ENCODE measurements at regions not wholly inside any gene's neighbourhood (a gene's known extent, or its start where the extent isn't known, plus 50 kb on each side); places are given as distances from the start of the nearest gene placed in this dataset.

- ATAC-seq (no peak), DNase-seq (no peak)
- Histone ChIP-seq H3K4me1 (no peaks in the 10 kb centered on the region), H3K27ac (no peak overlapping the region), H3K27me3 (no peaks in the 10 kb centered on the region), H3K4me3 (no peak overlapping the region), H3K36me3 (no peaks in the 10 kb centered on the region), H3K9me3 (no peaks in the 10 kb centered on the region)
- 78 to 86% (median 81%) methylated on average over 3 of the region's 3 CpGs for WGBS, 4 donors
- no peak for TF ChIP-seq POLR2A (IDR thresholded peaks at IDR 0.05)
- intact Hi-C loops (cut with DNase I): no loop called here
Observed at GRCh38 chr11:92489826-92490399, 265.3 kb downstream of the FAT3 start.

GRCh38 chr11:92492372-92492771, 267.8 kb downstream of the FAT3 start:
- intact Hi-C loops (cut with DNase I): no loop called here
- Histone ChIP-seq H3K27ac (no peak overlapping the region), H3K36me3 (no peaks in the 10 kb centered on the region), H3K4me3 (no peak overlapping the region), H3K4me1 (no peaks in the 10 kb centered on the region), H3K27me3 (peaks cover 0 to 5% (median 0%) of the 10 kb centered on the region in 9 donors), H3K9me3 (no peaks in the 10 kb centered on the region)
- DNase-seq (no peak), ATAC-seq (no peak)
- 67 to 89% (median 79%) methylated on average over 1 of the region's 1 CpG for WGBS, 4 donors
- no peak for TF ChIP-seq POLR2A (IDR thresholded peaks at IDR 0.05)

- Histone ChIP-seq H3K9me3 (no peaks in the 10 kb centered on the region), H3K27me3 (peaks cover 0 to 5% (median 0%) of the 10 kb centered on the region in 9 donors), H3K27ac (no peak overlapping the region), H3K4me1 (no peaks in the 10 kb centered on the region), H3K36me3 (no peaks in the 10 kb centered on the region), H3K4me3 (no peak overlapping the region)
- WGBS, 4 donors: 77 to 92% (median 83%) methylated on average over 3 of the region's 3 CpGs
- DNase-seq (no peak), ATAC-seq (no peak)
- intact Hi-C loops (cut with DNase I): no loop called here
- TF ChIP-seq CTCF (IDR thresholded peaks at IDR 0.05): no peak
- TF ChIP-seq POLR2A (IDR thresholded peaks at IDR 0.05): no peak
Observed at GRCh38 chr11:92495107-92495793, 270.6 kb downstream of the FAT3 start.

GRCh38 chr11:92500453-92500852, 275.8 kb downstream of the FAT3 start:
- DNase-seq: no peak
- TF ChIP-seq CTCF (IDR thresholded peaks at IDR 0.05) (no peak), POLR2A (IDR thresholded peaks at IDR 0.05) (no peak)
- Histone ChIP-seq H3K4me1 (no peaks in the 10 kb centered on the region), H3K9me3 (no peaks in the 10 kb centered on the region), H3K4me3 (no peak overlapping the region), H3K36me3 (no peaks in the 10 kb centered on the region), H3K27me3 (peaks cover 0 to 8% (median 0%) of the 10 kb centered on the region in 9 donors), H3K27ac (no peak overlapping the region)
- WGBS, 4 donors: 70 to 82% (median 77%) methylated on average over 2 of the region's 2 CpGs
- intact Hi-C loops (cut with DNase I): no loop called here
- ATAC-seq: no peak

GRCh38 chr11:92501066-92501739, 276.6 kb downstream of the FAT3 start:
- WGBS, 4 donors: 78 to 87% (median 84%) methylated on average over 5 of the region's 5 CpGs
- H3K27ac ChIP-seq: no peak overlapping the region
- no peak for DNase-seq
- H3K36me3 ChIP-seq: no peaks in the 10 kb centered on the region
- no peaks in the 10 kb centered on the region for H3K9me3 ChIP-seq
- TF ChIP-seq POLR2A (IDR thresholded peaks at IDR 0.05) (no peak), CTCF (IDR thresholded peaks at IDR 0.05) (no peak)
- intact Hi-C loops (cut with DNase I): no loop called here
- no peak for ATAC-seq
- no peaks in the 10 kb centered on the region for H3K4me1 ChIP-seq
- peaks cover 0 to 8% (median 0%) of the 10 kb centered on the region in 9 donors for H3K27me3 ChIP-seq
- H3K4me3 ChIP-seq: no peak overlapping the region

Data from heart left ventricle (tissue), 16 donors.